ENCODE measurements at regions not wholly inside any gene's neighbourhood (a gene's known extent, or its start where the extent isn't known, plus 50 kb on each side); places are given as distances from the start of the nearest gene placed in this dataset.
"Not testable (repeated sequence)": the region's sequence is repeated elsewhere in the genome, so short reads cannot be mapped to it uniquely, and the experiment has no call there.

GRCh38 chr1:143764831-143765230 lies 207.0 kb downstream of the FAM72C start:
- DNase-seq, result not testable (repeated sequence)

- DNase-seq, result not testable (repeated sequence)
These were observed 211.4 kb downstream of the FAM72C start for GRCh38 chr1:143760366-143760765.

GRCh38 chr1:143755961-143756360 lies 215.8 kb downstream of the FAM72C start:
- DNase-seq, result not testable (repeated sequence)

- DNase-seq, result no peak
These were observed 222.9 kb downstream of the FAM72C start for GRCh38 chr1:143748906-143749305.

- no peak for DNase-seq
These were observed 235.2 kb downstream of the FAM72C start for GRCh38 chr1:143736562-143736961.

- no peak for DNase-seq
These were observed 235.9 kb downstream of the FAM72C start for GRCh38 chr1:143735764-143736461.

GRCh38 chr1:143734261-143734660 lies 237.5 kb downstream of the FAM72C start:
- DNase-seq, result not testable (repeated sequence)

GRCh38 chr1:143730890-143731289 lies 240.9 kb downstream of the FAM72C start:
- DNase-seq, result not testable (repeated sequence)

GRCh38 chr1:143729449-143730111 lies 242.2 kb downstream of the FAM72C start:
- not testable (repeated sequence) for DNase-seq

GRCh38 chr1:143728802-143729448 lies 242.9 kb downstream of the FAM72C start:
- DNase-seq, result not testable (repeated sequence)

GRCh38 chr1:143727263-143727662 lies 244.5 kb downstream of the FAM72C start:
- no peak for DNase-seq

- no peak for DNase-seq
These were observed 250.8 kb downstream of the FAM72C start for GRCh38 chr1:143721024-143721373.

- DNase-seq, result no peak
These were observed 251.4 kb downstream of the FAM72C start for GRCh38 chr1:143720087-143721023.

GRCh38 chr1:143718524-143718923 lies 253.3 kb downstream of the FAM72C start:
- DNase-seq, result no peak

GRCh38 chr1:143718021-143718420 lies 253.8 kb downstream of the FAM72C start:
- no peak for DNase-seq

GRCh38 chr1:143717434-143717833 lies 254.4 kb downstream of the FAM72C start:
- no peak for DNase-seq

GRCh38 chr1:143714913-143715312 lies 256.9 kb downstream of the FAM72C start:
- DNase-seq, result not testable (repeated sequence)

GRCh38 chr1:143709606-143710259 lies 262.1 kb downstream of the FAM72C start:
- not testable (repeated sequence) for DNase-seq

- not testable (repeated sequence) for DNase-seq
These were observed 269.0 kb downstream of the FAM72C start for GRCh38 chr1:143702739-143703138.

GRCh38 chr1:143699731-143700130 lies 272.1 kb downstream of the FAM72C start:
- no peak for DNase-seq

- no peak for DNase-seq
These were observed 272.7 kb downstream of the FAM72C start for GRCh38 chr1:143699115-143699514.

GRCh38 chr1:143698016-143698415 lies 273.8 kb downstream of the FAM72C start:
- no peak for DNase-seq

Measured in islet precursor cell (in vitro differentiated cells).